Pancreas (tissue), 10 donors: ENCODE measurements at regions not wholly inside any gene's neighbourhood (a gene's known extent, or its start where the extent isn't known, plus 50 kb on each side); places are given as distances from the start of the nearest gene placed in this dataset.

ENCODE experiments used
- ATAC-seq, 4 donors: fragments of 200-7000 bp; cut with Tn5 transposase; one replicate each; pipeline versions ENCODE4 v1.8.0 to v1.9.1; 2020; ENCODE audit warnings: mild to moderate bottlenecking in 4 of 4, moderate library complexity in 4 of 4
- DNase-seq, 6 donors: peaks; one replicate each; pipeline ENCODE4 v3.0.0-alpha.2; 2020
- FAIRE-seq: peaks from 2 replicates; lab custom pipeline; 2012; peaks lifted over from hg19 to GRCh38; lab: Jason Lieb, UNC
- H3K27ac ChIP-seq, 4 donors: fragments of 200-600 bp; sonication (generic); 1 replicate in 3 of 4; 2 replicates in 1 of 4; pipeline versions ENCODE4 v1.5.0 to v1.8.0; 2020
- H3K27me3 ChIP-seq, 4 donors: fragments of 200-600 bp; one replicate each; pipeline ENCODE4 v1.8.0; 2021
- H3K36me3 ChIP-seq, 3 donors: fragments of 200-600 bp; sonication (generic) in 1 of 3; one replicate each; pipeline versions ENCODE4 v1.5.0 to v1.8.0; 2020 to 2021
- H3K4me1 ChIP-seq, 3 donors: fragments of 200-600 bp; one replicate each; pipeline ENCODE4 v1.8.0; 2021
- H3K4me3 ChIP-seq, 4 donors: fragments of 200-600 bp; sonication (generic) in 2 of 4; one replicate each; pipeline versions ENCODE4 v1.5.0 to v1.8.0; 2020 to 2021
- H3K9me3 ChIP-seq, 4 donors: fragments of 200-600 bp; one replicate each; pipeline ENCODE4 v1.8.0; 2021
- CTCF ChIP-seq, 4 donors: fragments of 200-600 bp; sonication (generic) in 3 of 4; IDR thresholded peaks; one replicate each; pipeline versions ENCODE4 v1.5.0 to v1.8.0; 2021; ENCODE audit warnings: antibody characterized with exemption in 4 of 4
- WGBS, 2 donors: extraction: QIAGEN DNeasy Blood & Tissue Kit; methylation state at CpG; one replicate each; pipeline ENCODE4 v1.1.7; 2013; 5-methylcytosine and 5-hydroxymethylcytosine counted together
- intact Hi-C, 3 donors: fragments of 100-400 bp; cut with DNase I; formaldehyde crosslinking; loops; one replicate each; pipeline versions ENCODE4 v1.11.1 to v1.14.2; 2022
- donor health status: healthy with polysubstance abuse.
- donor health status: DM: no; HTN: no; CAD: no; lungs with moderate emphysema.
- donor health status: DM: no; HTN: no; CAD: no.
- donor health status: control.
- donor health status: control.
- donor health status: Bipolar disorder and iron deficiency.
- donor health status: DM: yes; HTN: yes; CAD: no.
- donor health status: DM: no; HTN: no; CAD: no.
- donor health status: DM: no; HTN: no; CAD: no.
- donor health status: DM: yes; HTN: yes; CAD: no.

- TF ChIP-seq CTCF (IDR thresholded peaks at IDR 0.05), result no peak
- DNase-seq (no peak), ATAC-seq (no peak), FAIRE-seq (no peak)
- H3K4me1 ChIP-seq, result no peaks in the 10 kb centered on the region
- H3K4me3 ChIP-seq, result no peak overlapping the region
- no peaks in the 10 kb centered on the region for H3K9me3 ChIP-seq
- no peaks in the 10 kb centered on the region for H3K27me3 ChIP-seq
- H3K36me3 ChIP-seq, result no peaks in the 10 kb centered on the region
- no peak overlapping the region for H3K27ac ChIP-seq
- WGBS, 2 donors, result 66 to 81% methylated on average over 1 of the region's 1 CpG
- intact Hi-C loops, result no loop called here
These were observed 597.0 kb downstream of the ETNK1 start for GRCh38 chr12:23221926-23222325.

GRCh38 chr12:23222801-23223200 lies 597.8 kb downstream of the ETNK1 start:
- Histone ChIP-seq H3K4me3 (no peak overlapping the region), H3K4me1 (no peaks in the 10 kb centered on the region), H3K36me3 (no peaks in the 10 kb centered on the region), H3K27ac (no peak overlapping the region), H3K27me3 (no peaks in the 10 kb centered on the region), H3K9me3 (no peaks in the 10 kb centered on the region)
- no peak for TF ChIP-seq CTCF (IDR thresholded peaks at IDR 0.05)
- FAIRE-seq, result no peak
- ATAC-seq, result no peak
- no peak for DNase-seq
- 81 to 91% methylated on average over 3 of the region's 3 CpGs for WGBS, 2 donors
- intact Hi-C loops, result no loop called here

GRCh38 chr12:23228101-23228500 lies 603.1 kb downstream of the ETNK1 start:
- no peaks in the 10 kb centered on the region for H3K36me3 ChIP-seq
- no peak overlapping the region for H3K27ac ChIP-seq
- no peaks in the 10 kb centered on the region for H3K9me3 ChIP-seq
- DNase-seq (no peak), ATAC-seq (no peak), FAIRE-seq (no peak)
- TF ChIP-seq CTCF (IDR thresholded peaks at IDR 0.05), result no peak
- H3K27me3 ChIP-seq, result no peaks in the 10 kb centered on the region
- intact Hi-C loops, result no loop called here
- H3K4me1 ChIP-seq, result no peaks in the 10 kb centered on the region
- WGBS, 2 donors, result 11 to 16% methylated on average over 2 of the region's 2 CpGs
- H3K4me3 ChIP-seq, result no peak overlapping the region

GRCh38 chr12:23230899-23231298 lies 605.9 kb downstream of the ETNK1 start:
- WGBS, 2 donors, result 66 to 72% methylated on average over 2 of the region's 2 CpGs
- Histone ChIP-seq H3K27me3 (no peaks in the 10 kb centered on the region), H3K9me3 (no peaks in the 10 kb centered on the region), H3K4me3 (no peak overlapping the region), H3K4me1 (no peaks in the 10 kb centered on the region), H3K27ac (no peak overlapping the region), H3K36me3 (no peaks in the 10 kb centered on the region)
- intact Hi-C loops, result no loop called here
- no peak for DNase-seq
- no peak for TF ChIP-seq CTCF (IDR thresholded peaks at IDR 0.05)
- no peak for FAIRE-seq
- ATAC-seq, result no peak

- DNase-seq (no peak), FAIRE-seq (no peak), ATAC-seq (no peak)
- no peak overlapping the region for H3K4me3 ChIP-seq
- no peaks in the 10 kb centered on the region for H3K27me3 ChIP-seq
- no peaks in the 10 kb centered on the region for H3K4me1 ChIP-seq
- H3K9me3 ChIP-seq, result no peaks in the 10 kb centered on the region
- no peak for TF ChIP-seq CTCF (IDR thresholded peaks at IDR 0.05)
- intact Hi-C loops, result no loop called here
- H3K27ac ChIP-seq, result no peak overlapping the region
- WGBS, 2 donors, result 48 to 56% methylated on average over 7 of the region's 7 CpGs
- no peaks in the 10 kb centered on the region for H3K36me3 ChIP-seq
These were observed 611.3 kb downstream of the ETNK1 start for GRCh38 chr12:23236066-23236780.
